ENCODE measurements at regions not wholly inside any gene's neighbourhood (a gene's known extent, or its start where the extent isn't known, plus 50 kb on each side); places are given as distances from the start of the nearest gene placed in this dataset.
"Not testable (repeated sequence)": the region's sequence is repeated elsewhere in the genome, so short reads cannot be mapped to it uniquely, and the experiment has no call there.

DNA sequence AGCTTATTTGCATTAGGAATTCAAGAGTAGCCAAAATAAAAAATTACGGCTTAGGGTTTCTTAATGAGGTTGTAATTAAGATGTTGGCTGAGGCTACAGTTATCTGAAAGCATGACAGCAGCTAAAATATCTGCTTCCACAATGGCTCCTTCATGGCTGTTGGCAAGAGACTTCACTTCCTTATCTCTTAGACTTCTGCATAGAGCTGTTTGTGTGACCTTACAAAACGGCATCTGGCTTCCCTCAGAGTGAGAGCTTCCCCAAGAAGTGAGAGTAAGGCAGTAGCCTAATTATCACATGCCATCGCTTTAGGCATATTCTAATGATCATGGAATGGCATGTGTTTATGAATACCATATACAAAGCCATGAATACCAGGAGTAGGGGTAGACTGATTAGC lies 57.6 kb downstream of the CCDC59 start:
- Mint-ChIP-seq H3K36me3 (no peaks in the 10 kb centered on the region), H3K4me3 (no peak overlapping the region), H3K27me3 (peaks cover 1% of the 10 kb centered on the region), H3K4me1 (ENCODE audit: low read depth) (no peaks in the 10 kb centered on the region), H3K9me3 (ENCODE audit: low read depth) (no peaks in the 10 kb centered on the region), H3K27ac (no peak overlapping the region)

DNA sequence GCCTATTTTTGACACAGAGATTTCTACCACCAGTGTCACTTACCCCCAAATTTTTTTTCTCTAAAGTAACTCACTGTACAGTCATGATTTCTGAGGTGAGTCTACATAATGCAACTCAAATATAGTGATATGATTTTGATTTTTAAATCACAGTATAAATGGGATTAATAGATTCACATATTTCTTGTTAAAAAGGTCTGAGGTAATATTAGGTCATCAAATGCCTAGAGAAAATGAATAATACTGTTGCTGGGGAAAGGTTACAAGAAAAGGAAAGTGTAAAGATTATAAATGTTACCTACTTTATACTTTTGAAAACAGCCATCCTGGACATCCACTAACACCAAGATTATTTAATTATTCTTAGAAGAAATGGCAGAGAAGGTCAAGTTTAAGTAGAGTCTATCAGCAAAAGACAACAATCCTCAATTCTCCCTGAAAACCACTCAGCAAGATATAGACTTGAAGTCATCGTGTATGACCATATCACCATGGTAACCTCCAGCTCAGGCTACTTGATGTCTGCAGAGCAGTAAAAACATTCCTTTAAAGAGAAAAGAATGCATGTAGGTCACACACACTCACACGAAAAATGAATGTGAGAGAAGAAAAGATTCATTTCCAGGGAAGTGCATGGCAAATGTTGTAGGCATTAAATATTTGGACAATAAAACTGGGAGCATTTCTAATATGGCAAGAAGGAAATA lies 58.7 kb downstream of the CCDC59 start:
- Mint-ChIP-seq H3K27ac (no peak overlapping the region), H3K9me3 (ENCODE audit: low read depth) (no peaks in the 10 kb centered on the region), H3K36me3 (no peaks in the 10 kb centered on the region), H3K4me3 (no peak overlapping the region), H3K27me3 (peaks cover 1% of the 10 kb centered on the region), H3K4me1 (ENCODE audit: low read depth) (no peaks in the 10 kb centered on the region)

DNA sequence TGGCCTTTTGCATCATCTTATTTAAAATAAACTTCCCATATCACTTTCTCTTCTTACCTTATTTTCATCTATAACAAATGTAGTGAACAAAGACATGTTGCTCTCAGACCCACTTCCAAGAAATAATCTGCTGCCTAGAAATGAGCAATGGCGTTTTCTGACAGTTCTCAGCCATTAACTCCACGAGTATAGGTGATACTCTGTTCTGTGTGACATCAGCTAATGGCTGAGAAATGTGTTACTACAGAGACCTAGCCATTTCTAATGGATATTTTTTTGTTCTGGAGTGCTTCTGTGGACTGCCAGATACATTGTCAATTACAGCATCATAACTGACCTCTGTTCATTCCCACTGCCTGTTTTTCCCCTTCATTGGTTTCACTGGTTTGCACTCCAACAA lies 67.8 kb downstream of the CCDC59 start:
- Mint-ChIP-seq H3K27me3 (no peaks in the 10 kb centered on the region), H3K36me3 (no peaks in the 10 kb centered on the region), H3K4me3 (no peak overlapping the region), H3K27ac (no peak overlapping the region), H3K9me3 (ENCODE audit: low read depth) (no peaks in the 10 kb centered on the region), H3K4me1 (ENCODE audit: low read depth) (no peaks in the 10 kb centered on the region)

DNA sequence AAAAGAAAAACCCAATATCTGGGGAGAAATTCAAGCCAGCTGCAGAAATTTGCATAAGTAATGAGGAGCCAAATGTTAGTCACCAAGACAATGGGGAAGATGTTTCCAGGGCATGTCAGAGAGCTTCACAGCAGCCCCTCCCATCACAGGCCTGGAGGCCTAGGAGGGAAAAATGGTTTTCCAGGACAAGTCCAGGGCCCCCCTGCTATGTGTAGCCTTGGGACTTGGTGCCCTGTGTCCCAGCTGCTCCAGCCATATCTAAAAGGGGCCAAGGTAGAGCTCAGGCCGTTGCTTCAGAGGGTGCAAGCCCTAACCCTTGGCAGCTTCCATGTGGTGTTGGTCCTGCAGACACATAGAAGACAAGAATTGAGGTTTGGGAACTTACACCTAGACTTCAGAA lies 76.9 kb downstream of the CCDC59 start:
- H3K27ac Mint-ChIP-seq; H3K36me3 Mint-ChIP-seq; H3K4me1 Mint-ChIP-seq (ENCODE audit: low read depth); H3K27me3 Mint-ChIP-seq; H3K4me3 Mint-ChIP-seq: not testable (repeated sequence)
- peaks cover 10% of the 10 kb centered on the region for H3K9me3 Mint-ChIP-seq (ENCODE audit: low read depth)

DNA sequence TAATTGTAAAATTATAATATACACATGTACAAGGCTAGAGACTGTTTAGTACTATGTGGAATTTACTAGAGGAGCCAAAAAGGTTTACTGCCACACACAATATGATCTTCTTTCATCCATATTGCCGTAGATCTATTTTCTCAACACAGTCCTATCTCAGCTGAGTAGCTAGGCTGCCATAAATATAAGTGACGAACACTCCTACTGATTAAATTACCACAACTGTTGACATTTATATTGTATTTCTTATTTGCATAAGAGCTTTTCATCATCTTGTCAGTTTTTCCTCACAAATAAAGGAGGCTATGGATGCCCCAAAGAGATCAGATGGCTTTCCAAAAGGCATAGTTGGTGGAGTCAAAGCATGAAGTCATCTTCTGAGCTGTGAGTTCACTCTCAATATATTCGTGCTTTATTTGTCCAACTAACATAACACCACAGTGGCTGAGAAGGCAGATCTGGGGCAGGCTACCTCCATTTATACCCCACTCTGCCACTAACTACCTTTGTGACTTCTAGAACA lies 78.6 kb downstream of the CCDC59 start:
- Mint-ChIP-seq H3K4me1 (ENCODE audit: low read depth) (no peaks in the 10 kb centered on the region), H3K9me3 (ENCODE audit: low read depth) (peaks cover 13% of the 10 kb centered on the region), H3K27ac (no peak overlapping the region), H3K27me3 (no peaks in the 10 kb centered on the region), H3K36me3 (no peaks in the 10 kb centered on the region), H3K4me3 (no peak overlapping the region)

DNA sequence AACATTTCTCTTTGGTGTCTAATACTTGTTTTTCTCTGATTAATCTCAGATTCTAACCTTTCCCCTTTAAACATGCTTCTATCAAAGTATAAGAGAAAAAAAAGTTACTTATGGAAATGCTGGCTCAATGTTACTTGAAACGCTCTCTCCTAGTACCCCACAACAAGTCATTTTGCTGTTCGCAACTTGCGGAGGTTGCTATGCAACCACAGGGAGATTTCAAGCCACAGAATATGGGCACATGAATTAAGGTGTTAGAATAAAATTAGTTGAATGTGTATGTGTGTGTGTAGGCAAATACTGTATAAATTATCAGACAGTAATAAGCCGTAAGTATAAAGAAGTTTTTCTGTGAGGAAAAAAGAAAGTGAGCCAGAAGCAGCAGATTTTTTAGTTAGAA lies 80.6 kb downstream of the CCDC59 start:
- no peaks in the 10 kb centered on the region for H3K4me1 Mint-ChIP-seq (ENCODE audit: low read depth)
- peaks cover 13% of the 10 kb centered on the region for H3K9me3 Mint-ChIP-seq (ENCODE audit: low read depth)
- no peak overlapping the region for H3K4me3 Mint-ChIP-seq
- no peaks in the 10 kb centered on the region for H3K36me3 Mint-ChIP-seq
- no peaks in the 10 kb centered on the region for H3K27me3 Mint-ChIP-seq
- H3K27ac Mint-ChIP-seq, result no peak overlapping the region

DNA sequence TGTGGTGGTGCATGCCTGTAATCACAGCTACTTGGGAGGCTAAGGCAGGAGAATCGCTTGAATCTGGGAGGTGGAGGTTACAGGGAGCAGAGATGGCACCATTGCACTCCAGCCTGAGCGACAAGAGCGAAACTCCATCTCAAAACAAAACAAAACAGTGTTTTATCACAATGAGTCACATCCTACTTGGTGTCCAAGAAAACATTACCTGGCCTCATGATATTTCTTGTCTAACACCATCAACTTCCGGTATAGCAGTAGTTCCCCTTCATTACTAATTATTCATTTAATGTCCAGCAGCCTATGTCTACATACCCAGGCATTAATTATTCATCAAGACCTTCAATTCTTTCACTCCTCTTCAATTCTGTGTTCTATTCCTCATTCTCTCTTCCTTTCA lies 115.5 kb downstream of the CCDC59 start:
- Mint-ChIP-seq H3K4me1 (ENCODE audit: low read depth) (no peaks in the 10 kb centered on the region), H3K27me3 (peaks cover 2% of the 10 kb centered on the region), H3K4me3 (no peak overlapping the region), H3K36me3 (no peaks in the 10 kb centered on the region), H3K27ac (no peak overlapping the region), H3K9me3 (ENCODE audit: low read depth) (peaks cover 12% of the 10 kb centered on the region)

DNA sequence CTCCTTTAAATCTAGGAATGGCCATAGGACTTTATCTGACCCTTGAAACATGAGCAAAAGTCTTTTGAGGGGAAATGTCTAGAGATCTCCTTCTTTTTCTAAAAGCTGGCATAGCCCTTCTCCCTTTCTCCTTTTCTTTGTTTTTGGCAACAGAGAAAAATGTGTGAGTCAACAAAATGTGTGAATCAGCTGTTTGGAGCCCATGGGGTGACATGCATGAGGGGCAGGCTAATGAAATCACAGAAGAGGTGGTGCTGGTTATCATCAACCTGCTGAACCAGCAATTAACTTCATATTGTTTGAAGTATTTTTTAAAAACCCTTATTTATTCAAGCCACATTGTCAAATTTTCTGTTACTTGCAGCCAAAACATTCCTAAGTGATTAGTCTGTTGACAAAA lies 132.3 kb downstream of the CCDC59 start:
- no peak overlapping the region for H3K27ac Mint-ChIP-seq
- H3K27me3 Mint-ChIP-seq, result peaks cover 2% of the 10 kb centered on the region
- H3K9me3 Mint-ChIP-seq (ENCODE audit: low read depth), result peaks cover 5% of the 10 kb centered on the region
- H3K4me1 Mint-ChIP-seq (ENCODE audit: low read depth), result no peaks in the 10 kb centered on the region
- H3K36me3 Mint-ChIP-seq, result no peaks in the 10 kb centered on the region
- no peak overlapping the region for H3K4me3 Mint-ChIP-seq

DNA sequence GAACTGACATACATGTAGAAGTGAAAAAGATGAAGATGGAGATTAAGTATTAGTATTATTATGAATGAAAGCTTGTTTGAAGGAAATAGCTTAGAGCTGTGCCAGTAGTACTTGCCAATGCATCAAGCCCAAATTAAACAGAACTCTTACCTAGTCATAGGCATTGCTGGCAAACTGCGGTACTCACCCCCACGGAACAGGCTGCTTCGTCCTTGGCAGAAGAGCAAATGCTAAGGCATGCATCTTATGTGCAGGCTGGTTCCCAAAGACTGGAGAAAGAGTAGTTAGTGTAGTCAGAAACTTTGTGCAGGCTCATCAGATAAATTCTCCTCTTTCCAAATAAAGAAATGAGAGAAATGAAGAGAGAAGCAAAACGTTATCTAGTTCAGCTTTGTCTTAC lies 134.8 kb downstream of the CCDC59 start:
- peaks cover 2% of the 10 kb centered on the region for H3K27me3 Mint-ChIP-seq
- no peak overlapping the region for H3K27ac Mint-ChIP-seq
- no peaks in the 10 kb centered on the region for H3K4me1 Mint-ChIP-seq (ENCODE audit: low read depth)
- H3K4me3 Mint-ChIP-seq, result no peak overlapping the region
- H3K36me3 Mint-ChIP-seq, result no peaks in the 10 kb centered on the region
- H3K9me3 Mint-ChIP-seq (ENCODE audit: low read depth), result peaks cover 5% of the 10 kb centered on the region

DNA sequence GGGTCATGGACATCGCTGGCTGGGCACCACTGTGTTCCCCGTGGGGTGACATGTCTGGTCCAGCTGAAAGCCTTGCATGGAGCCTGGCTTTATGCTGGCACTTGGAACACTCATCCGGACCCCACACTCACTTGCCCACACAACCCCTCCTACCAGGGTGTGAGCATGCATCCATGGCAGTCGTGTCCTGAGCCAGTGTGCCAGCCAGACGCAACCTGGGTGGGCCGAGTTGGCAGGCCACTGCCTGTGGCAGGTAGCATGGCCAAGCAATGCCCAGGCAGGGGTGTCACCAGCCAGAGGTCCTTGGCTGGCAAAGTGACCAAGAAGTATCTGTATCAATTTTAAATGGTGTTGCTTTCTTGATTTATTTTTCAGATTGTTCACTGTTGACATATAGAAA lies 141.7 kb downstream of the CCDC59 start:
- Mint-ChIP-seq H3K27me3 (no peaks in the 10 kb centered on the region), H3K4me1 (ENCODE audit: low read depth) (no peaks in the 10 kb centered on the region), H3K9me3 (ENCODE audit: low read depth) (peaks cover 3% of the 10 kb centered on the region), H3K27ac (no peak overlapping the region), H3K4me3 (no peak overlapping the region), H3K36me3 (no peaks in the 10 kb centered on the region)

DNA sequence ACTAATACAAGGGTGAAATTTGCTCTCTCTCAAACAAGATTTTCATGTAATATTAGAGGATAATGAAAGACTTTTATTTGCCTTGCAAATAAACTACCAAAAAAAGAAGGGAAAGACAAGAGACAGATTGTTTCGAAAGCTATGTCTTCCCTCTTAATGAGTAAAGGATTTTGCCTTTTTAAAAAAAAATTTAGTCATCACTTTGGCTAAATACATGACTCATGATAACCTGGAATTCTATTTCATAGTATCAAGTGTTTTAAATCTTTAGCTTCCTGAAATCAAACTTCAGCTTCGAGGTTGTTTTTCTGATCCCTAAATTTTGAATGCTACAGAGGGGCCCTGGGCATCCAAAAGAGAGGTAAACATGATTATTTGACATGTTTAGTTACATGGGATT lies 144.4 kb downstream of the CCDC59 start:
- Mint-ChIP-seq H3K27ac (no peak overlapping the region), H3K36me3 (no peaks in the 10 kb centered on the region), H3K4me3 (no peak overlapping the region), H3K27me3 (no peaks in the 10 kb centered on the region), H3K4me1 (ENCODE audit: low read depth) (no peaks in the 10 kb centered on the region), H3K9me3 (ENCODE audit: low read depth) (peaks cover 9% of the 10 kb centered on the region)

DNA sequence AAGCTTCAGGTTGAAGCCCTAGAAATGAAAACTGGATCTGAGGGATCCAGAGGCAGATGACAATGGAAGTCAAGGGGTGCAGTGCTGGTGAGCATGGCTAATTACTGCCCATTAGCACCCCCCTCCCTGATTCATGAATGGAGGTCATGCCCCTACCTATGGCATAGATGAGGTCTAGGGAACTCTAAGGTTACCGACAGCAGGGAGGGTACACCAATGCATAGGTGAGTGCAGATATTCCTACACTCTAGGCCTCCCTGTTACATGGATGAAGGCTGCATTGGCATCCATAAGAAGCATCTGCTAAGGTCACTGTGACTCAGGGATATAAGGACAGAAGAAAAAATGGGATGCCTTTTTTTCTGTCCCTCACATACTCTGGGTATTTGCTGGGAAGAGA lies 147.3 kb downstream of the CCDC59 start:
- H3K9me3 Mint-ChIP-seq (ENCODE audit: low read depth), result peaks cover 9% of the 10 kb centered on the region
- no peaks in the 10 kb centered on the region for H3K36me3 Mint-ChIP-seq
- H3K4me3 Mint-ChIP-seq, result no peak overlapping the region
- H3K27me3 Mint-ChIP-seq, result no peaks in the 10 kb centered on the region
- no peak overlapping the region for H3K27ac Mint-ChIP-seq
- no peaks in the 10 kb centered on the region for H3K4me1 Mint-ChIP-seq (ENCODE audit: low read depth)

DNA sequence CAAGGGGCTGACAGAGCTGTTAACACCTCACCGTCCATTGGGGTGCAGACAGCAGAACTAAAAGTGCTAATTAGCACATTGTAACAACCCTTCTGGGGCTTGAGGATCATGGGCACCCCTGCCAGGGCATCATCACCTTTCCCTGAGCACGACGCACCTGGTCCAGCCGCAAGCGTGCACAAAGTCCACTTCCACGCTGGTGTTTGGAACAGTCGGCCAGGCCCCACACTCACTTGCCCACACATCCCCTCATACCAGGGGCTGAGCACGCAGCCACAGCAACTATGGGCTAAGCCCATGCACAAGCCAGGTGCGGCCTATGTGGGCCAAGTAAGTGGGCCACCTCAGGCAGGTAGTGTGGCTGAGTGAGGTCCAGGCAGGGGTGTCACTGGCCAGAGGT lies 148.7 kb downstream of the CCDC59 start:
- no peaks in the 10 kb centered on the region for H3K27me3 Mint-ChIP-seq
- H3K27ac Mint-ChIP-seq, result no peak overlapping the region
- peaks cover 9% of the 10 kb centered on the region for H3K9me3 Mint-ChIP-seq (ENCODE audit: low read depth)
- no peak overlapping the region for H3K4me3 Mint-ChIP-seq
- no peaks in the 10 kb centered on the region for H3K36me3 Mint-ChIP-seq
- no peaks in the 10 kb centered on the region for H3K4me1 Mint-ChIP-seq (ENCODE audit: low read depth)

DNA sequence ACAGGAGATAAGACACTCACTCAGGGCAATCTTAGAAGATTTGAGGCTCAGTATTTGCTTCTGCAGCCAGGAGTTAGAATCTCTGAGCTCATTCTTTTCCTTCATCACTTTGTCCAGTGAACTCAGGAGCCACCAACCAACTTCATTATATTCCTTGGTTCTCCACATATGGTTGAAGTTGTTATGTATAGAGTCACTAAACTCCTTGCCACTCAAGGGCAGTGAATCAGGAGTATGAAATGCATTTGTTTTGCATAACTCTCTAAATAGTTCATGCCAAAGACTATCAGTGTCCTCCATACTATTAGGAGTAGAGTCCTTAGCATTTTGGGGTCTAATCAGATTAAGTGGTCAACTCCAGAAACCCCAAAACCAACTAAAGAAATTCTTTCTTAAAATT lies 150.6 kb downstream of the CCDC59 start:
- Mint-ChIP-seq H3K4me3 (no peak overlapping the region), H3K4me1 (ENCODE audit: low read depth) (no peaks in the 10 kb centered on the region), H3K36me3 (no peaks in the 10 kb centered on the region), H3K27ac (no peak overlapping the region), H3K27me3 (no peaks in the 10 kb centered on the region), H3K9me3 (ENCODE audit: low read depth) (peaks cover 9% of the 10 kb centered on the region)

DNA sequence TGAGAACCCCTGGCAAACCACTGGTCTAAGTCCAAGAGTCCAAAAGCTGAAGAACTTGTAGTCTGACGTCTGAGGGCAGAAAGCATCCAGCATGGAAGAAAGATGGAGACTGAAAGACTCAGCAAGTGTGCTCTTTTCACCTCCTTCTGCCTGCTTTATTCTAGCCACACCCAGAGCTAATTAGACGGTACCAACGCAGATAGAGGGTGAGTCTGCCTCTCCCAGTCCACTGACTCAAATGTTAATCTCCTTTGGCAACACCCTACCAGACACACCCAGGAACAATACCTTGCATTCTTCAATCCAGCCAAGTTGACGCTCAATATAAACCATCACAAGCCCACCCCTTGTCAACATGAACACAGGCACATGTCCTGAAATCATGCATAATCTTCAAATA lies 155.1 kb downstream of the CCDC59 start:
- H3K9me3 Mint-ChIP-seq (ENCODE audit: low read depth), result no peaks in the 10 kb centered on the region
- H3K4me1 Mint-ChIP-seq (ENCODE audit: low read depth), result no peaks in the 10 kb centered on the region
- H3K4me3 Mint-ChIP-seq, result no peak overlapping the region
- H3K36me3 Mint-ChIP-seq, result no peaks in the 10 kb centered on the region
- H3K27me3 Mint-ChIP-seq, result no peaks in the 10 kb centered on the region
- no peak overlapping the region for H3K27ac Mint-ChIP-seq

DNA sequence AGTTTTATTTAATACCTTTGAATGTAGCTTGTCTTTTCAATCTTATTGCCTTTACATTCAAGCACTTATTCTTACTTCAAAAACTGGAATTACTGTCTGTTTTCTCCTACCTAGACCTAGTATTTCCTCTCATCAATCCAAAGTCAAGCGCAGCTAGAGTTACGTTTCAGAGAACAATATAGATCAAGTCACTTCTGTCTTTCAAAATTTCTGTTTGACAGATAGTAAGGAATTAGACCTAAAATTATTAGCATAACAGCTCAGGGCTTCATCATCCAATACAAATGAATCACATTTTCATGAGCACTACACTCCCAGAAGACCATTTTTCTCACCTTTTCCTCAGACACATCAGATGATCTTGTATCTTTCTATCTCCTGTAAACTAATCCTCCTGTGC lies 170.6 kb downstream of the CCDC59 start:
- Mint-ChIP-seq H3K27me3 (no peaks in the 10 kb centered on the region), H3K36me3 (no peaks in the 10 kb centered on the region), H3K4me3 (no peak overlapping the region), H3K4me1 (ENCODE audit: low read depth) (no peaks in the 10 kb centered on the region), H3K27ac (no peak overlapping the region), H3K9me3 (ENCODE audit: low read depth) (peaks cover 9% of the 10 kb centered on the region)

All from activated naive CD8-positive, alpha-beta T cell (primary cell).